GM23338 (cell line): ENCODE measurements at regions not wholly inside any gene's neighbourhood (a gene's known extent, or its start where the extent isn't known, plus 50 kb on each side); places are given as distances from the start of the nearest gene placed in this dataset.

Experiments
- EZH2 ChIP-seq: fragments of 200-600 bp; sonication (generic); IDR thresholded peaks from one replicate; pipeline ENCODE4 v1.8.0; 2017; ENCODE audit warnings: antibody characterized with exemption, mild to moderate bottlenecking, low read depth; ENCODE audit not compliant: unreplicated experiment
- EZH2phosphoT487 ChIP-seq: fragments of 200-600 bp; sonication (generic); IDR thresholded peaks from one replicate; pipeline ENCODE4 v1.8.1; 2018; ENCODE audit warnings: antibody characterized with exemption; ENCODE audit not compliant: unreplicated experiment
- ZNF114 ChIP-seq: fragments of 250-450 bp; sonication (Bioruptor Pico); IDR thresholded peaks from 2 replicates; pipeline ENCODE4 v1.5.0; 2020; ENCODE audit warnings: mild to moderate bottlenecking, moderate library complexity
- TF ChIP-seq, protein P1 (sequence below), 2 experiments: fragments of 200-600 bp in 1 of 2; sonication (generic) in 1 of 2; conservative IDR thresholded peaks; 2 replicates each; pipeline versions ENCODE4 v1.5.1 to v1.6.1; 2016 to 2017; ENCODE audit warnings: antibody characterized with exemption in 2 of 2, low read depth in 2 of 2, mild to moderate bottlenecking in 2 of 2, moderate library complexity in 1 of 2
- TF ChIP-seq, protein P2 (sequence below): IDR thresholded peaks from one replicate; pipeline ENCODE4 v1.6.1; 2018; ENCODE audit warnings: antibody characterized with exemption; ENCODE audit not compliant: unreplicated experiment

DNA sequence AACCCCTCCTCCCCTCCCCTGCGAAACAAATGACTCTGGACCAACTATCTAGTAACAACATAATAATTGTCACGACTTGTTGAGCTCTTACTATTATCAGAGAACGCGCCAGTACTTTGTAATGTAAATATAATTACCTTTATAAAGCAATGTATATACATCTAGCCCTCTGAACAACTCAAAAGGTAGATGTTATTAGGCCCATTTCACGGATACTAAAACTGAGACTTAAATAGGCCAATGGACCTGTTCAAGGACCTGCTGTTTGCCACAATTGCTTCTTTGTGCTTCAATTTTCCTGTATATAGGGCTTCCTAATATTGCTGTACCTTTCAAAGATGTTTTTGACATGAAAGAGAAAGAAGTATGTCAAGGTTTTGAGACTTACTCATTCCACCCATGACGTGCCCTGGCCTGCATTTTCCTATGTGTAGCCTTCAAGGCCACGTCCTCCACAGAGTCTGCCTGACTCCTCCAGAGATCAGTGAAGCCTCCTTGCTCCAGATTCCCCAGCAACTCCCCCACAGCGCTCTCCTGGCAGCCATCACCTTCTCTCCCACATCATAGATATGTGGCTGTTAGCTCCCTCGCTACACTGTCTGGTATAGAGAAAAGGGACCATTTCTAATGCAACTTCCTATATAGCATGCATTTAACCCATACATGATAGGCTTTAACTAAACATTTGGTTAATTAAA is 156.6 kb downstream of the SKIDA1 start:
- TF ChIP-seq ZNF114 (CRISPR knock-in tag), result no peak
- TF ChIP-seq, protein P1, sequence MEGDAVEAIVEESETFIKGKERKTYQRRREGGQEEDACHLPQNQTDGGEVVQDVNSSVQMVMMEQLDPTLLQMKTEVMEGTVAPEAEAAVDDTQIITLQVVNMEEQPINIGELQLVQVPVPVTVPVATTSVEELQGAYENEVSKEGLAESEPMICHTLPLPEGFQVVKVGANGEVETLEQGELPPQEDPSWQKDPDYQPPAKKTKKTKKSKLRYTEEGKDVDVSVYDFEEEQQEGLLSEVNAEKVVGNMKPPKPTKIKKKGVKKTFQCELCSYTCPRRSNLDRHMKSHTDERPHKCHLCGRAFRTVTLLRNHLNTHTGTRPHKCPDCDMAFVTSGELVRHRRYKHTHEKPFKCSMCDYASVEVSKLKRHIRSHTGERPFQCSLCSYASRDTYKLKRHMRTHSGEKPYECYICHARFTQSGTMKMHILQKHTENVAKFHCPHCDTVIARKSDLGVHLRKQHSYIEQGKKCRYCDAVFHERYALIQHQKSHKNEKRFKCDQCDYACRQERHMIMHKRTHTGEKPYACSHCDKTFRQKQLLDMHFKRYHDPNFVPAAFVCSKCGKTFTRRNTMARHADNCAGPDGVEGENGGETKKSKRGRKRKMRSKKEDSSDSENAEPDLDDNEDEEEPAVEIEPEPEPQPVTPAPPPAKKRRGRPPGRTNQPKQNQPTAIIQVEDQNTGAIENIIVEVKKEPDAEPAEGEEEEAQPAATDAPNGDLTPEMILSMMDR (conservative IDR thresholded peaks at IDR 0.05; ENCODE audit: low read depth in 2 of 2), result no peak
- no peak for TF ChIP-seq EZH2phosphoT487
- TF ChIP-seq, protein P2, sequence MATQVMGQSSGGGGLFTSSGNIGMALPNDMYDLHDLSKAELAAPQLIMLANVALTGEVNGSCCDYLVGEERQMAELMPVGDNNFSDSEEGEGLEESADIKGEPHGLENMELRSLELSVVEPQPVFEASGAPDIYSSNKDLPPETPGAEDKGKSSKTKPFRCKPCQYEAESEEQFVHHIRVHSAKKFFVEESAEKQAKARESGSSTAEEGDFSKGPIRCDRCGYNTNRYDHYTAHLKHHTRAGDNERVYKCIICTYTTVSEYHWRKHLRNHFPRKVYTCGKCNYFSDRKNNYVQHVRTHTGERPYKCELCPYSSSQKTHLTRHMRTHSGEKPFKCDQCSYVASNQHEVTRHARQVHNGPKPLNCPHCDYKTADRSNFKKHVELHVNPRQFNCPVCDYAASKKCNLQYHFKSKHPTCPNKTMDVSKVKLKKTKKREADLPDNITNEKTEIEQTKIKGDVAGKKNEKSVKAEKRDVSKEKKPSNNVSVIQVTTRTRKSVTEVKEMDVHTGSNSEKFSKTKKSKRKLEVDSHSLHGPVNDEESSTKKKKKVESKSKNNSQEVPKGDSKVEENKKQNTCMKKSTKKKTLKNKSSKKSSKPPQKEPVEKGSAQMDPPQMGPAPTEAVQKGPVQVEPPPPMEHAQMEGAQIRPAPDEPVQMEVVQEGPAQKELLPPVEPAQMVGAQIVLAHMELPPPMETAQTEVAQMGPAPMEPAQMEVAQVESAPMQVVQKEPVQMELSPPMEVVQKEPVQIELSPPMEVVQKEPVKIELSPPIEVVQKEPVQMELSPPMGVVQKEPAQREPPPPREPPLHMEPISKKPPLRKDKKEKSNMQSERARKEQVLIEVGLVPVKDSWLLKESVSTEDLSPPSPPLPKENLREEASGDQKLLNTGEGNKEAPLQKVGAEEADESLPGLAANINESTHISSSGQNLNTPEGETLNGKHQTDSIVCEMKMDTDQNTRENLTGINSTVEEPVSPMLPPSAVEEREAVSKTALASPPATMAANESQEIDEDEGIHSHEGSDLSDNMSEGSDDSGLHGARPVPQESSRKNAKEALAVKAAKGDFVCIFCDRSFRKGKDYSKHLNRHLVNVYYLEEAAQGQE, result no peak
- no peak for TF ChIP-seq EZH2
